ENCODE measurements at regions not wholly inside any gene's neighbourhood (a gene's known extent, or its start where the extent isn't known, plus 50 kb on each side); places are given as distances from the start of the nearest gene placed in this dataset.

- intact Hi-C loops (cut with DNase I) = no loop called here
- WGBS = 44% methylated on average over 1 of the region's 1 CpG
- no peaks in the 10 kb centered on the region for H3K9me3 ChIP-seq
- no peak overlapping the region for H3K27ac ChIP-seq (replicated peaks in 1 of 4)
- DNase-seq (ENCODE audit: extremely low spot score) = no peak
- H3K4me1 ChIP-seq = no peaks in the 10 kb centered on the region
- H3K4me3 ChIP-seq = no peak overlapping the region
- no peaks in the 10 kb centered on the region for H3K27me3 ChIP-seq
- no peaks in the 10 kb centered on the region for H3K36me3 ChIP-seq
- TF ChIP-seq CTCF (IDR thresholded peaks at IDR 0.05) = no peak
- TF ChIP-seq EP300 (IDR thresholded peaks at IDR 0.05) = no peak
- no peak for TF ChIP-seq POLR2AphosphoS5 (IDR thresholded peaks at IDR 0.05)
- no peak for TF ChIP-seq POLR2A (IDR thresholded peaks at IDR 0.05; ENCODE audit: low read depth)
Measured at GRCh38 chr4:28227764-28228163, 1367.1 kb downstream of the STIM2 start.

DNA sequence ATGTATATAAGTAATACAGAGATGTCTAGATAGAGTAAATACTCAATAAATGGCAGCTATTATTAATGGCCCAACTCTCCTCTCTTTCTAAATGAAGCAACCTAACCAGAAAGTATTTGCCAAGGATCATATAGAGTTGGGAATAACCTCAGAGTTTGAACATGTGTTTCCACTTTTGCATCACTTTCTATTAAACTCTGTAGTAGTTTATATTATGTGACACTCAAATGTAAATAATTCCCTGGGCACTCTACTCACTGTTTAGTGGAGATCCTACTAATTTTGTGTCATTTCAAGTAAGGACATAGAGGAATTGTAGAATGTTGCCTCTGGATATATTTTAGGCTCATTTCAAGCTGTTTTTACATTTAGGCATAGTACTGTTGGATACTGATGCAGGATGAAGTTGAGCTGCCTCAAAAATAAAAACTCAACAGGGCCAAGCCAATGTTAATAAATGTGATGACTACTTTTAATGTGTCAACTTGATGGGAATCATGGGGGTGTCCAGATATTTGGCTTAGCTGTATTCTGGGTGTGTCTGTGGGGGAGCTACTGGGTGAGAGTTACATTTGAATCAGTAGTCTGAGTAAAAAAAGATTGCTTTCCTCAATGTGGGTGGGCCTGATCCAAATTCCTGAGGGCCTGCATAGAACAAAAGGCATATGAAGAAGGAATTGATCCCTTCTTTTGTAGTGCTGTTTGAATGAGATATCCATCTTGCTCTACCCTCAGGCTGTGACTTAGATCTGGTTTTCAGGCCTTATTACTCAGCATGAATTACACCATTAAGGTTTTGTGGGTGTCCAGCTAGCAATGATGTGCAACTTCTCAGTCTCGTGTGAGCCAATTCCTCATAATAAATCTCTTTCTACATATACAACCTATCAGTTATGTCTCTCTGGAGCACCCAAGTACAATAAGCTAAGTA lies 1368.2 kb downstream of the STIM2 start:
- no peak for TF ChIP-seq CTCF (IDR thresholded peaks at IDR 0.05)
- TF ChIP-seq POLR2AphosphoS5 (IDR thresholded peaks at IDR 0.05) = no peak
- TF ChIP-seq POLR2A (IDR thresholded peaks at IDR 0.05; ENCODE audit: low read depth) = no peak
- no peak for TF ChIP-seq EP300 (IDR thresholded peaks at IDR 0.05)
- H3K27me3 ChIP-seq = no peaks in the 10 kb centered on the region
- no peaks in the 10 kb centered on the region for H3K9me3 ChIP-seq
- DNase-seq (ENCODE audit: extremely low spot score) = no peak
- no peak overlapping the region for H3K4me3 ChIP-seq
- WGBS = 63% methylated on average over 1 of the region's 1 CpG
- H3K27ac ChIP-seq (replicated peaks in 1 of 4) = no peak overlapping the region
- no peaks in the 10 kb centered on the region for H3K36me3 ChIP-seq
- intact Hi-C loops (cut with DNase I) = no loop called here
- H3K4me1 ChIP-seq = no peaks in the 10 kb centered on the region

- TF ChIP-seq POLR2AphosphoS5 (IDR thresholded peaks at IDR 0.05) = no peak
- TF ChIP-seq POLR2A (IDR thresholded peaks at IDR 0.05; ENCODE audit: low read depth) = no peak
- TF ChIP-seq CTCF (IDR thresholded peaks at IDR 0.05) = no peak
- TF ChIP-seq EP300 (IDR thresholded peaks at IDR 0.05) = no peak
- intact Hi-C loops (cut with DNase I) = no loop called here
- 75% methylated on average over 2 of the region's 2 CpGs for WGBS
- Histone ChIP-seq H3K27me3 (no peaks in the 10 kb centered on the region), H3K36me3 (no peaks in the 10 kb centered on the region), H3K4me1 (no peaks in the 10 kb centered on the region), H3K27ac (replicated peaks in 1 of 4) (no peak overlapping the region), H3K4me3 (no peak overlapping the region), H3K9me3 (no peaks in the 10 kb centered on the region)
- no peak for DNase-seq (ENCODE audit: extremely low spot score)
Measured at GRCh38 chr4:28232376-28232775, 1371.7 kb downstream of the STIM2 start.

DNA sequence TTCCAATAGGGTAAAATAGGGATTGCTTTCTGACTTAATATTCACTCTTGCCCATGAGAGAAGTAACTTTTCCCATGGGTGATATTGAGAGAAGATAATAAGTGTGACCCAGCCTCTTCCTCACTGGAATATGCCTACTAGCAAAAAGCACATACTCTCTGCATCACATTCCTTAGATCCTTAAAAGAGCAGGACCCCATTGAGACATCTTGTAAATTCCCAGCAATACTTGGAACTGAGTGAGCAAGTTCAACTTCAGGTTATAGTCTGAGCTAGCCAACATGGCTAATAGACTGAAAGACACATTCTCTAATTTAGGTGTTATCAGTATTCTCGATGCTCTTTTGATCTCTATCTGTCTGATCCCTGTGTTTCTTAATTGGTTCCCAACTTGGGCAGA lies 1372.3 kb downstream of the STIM2 start:
- intact Hi-C loops (cut with DNase I) = no loop called here
- no peaks in the 10 kb centered on the region for H3K36me3 ChIP-seq
- WGBS = 78% methylated on average over 1 of the region's 1 CpG
- H3K9me3 ChIP-seq = no peaks in the 10 kb centered on the region
- H3K27ac ChIP-seq (replicated peaks in 1 of 4) = no peak overlapping the region
- H3K4me1 ChIP-seq = no peaks in the 10 kb centered on the region
- TF ChIP-seq POLR2A (IDR thresholded peaks at IDR 0.05; ENCODE audit: low read depth) (no peak), CTCF (IDR thresholded peaks at IDR 0.05) (no peak), EP300 (IDR thresholded peaks at IDR 0.05) (no peak), POLR2AphosphoS5 (IDR thresholded peaks at IDR 0.05) (no peak)
- DNase-seq (ENCODE audit: extremely low spot score) = no peak
- H3K27me3 ChIP-seq = no peaks in the 10 kb centered on the region
- no peak overlapping the region for H3K4me3 ChIP-seq

Data from esophagus muscularis mucosa (tissue), 4 donors.